Liver (tissue), 8 donors: ENCODE measurements at regions not wholly inside any gene's neighbourhood (a gene's known extent, or its start where the extent isn't known, plus 50 kb on each side); places are given as distances from the start of the nearest gene placed in this dataset.

Experiments used
- DNase-seq: peaks from one replicate; pipeline ENCODE4 v3.0.0-alpha.2; 2017; ENCODE audit warnings: low spot score
- H3K27ac ChIP-seq, 2 donors: one replicate each; pipeline ENCODE4 v1.7.0; 2013; ENCODE audit warnings: inconsistent platforms in 2 of 2, low read length in 2 of 2, control low read depth in 1 of 2, low read depth in 1 of 2, mild to moderate bottlenecking in 1 of 2
- H3K27me3 ChIP-seq, 4 donors: one replicate each; pipeline versions ENCODE4 v1.6.1 to v1.7.0; 2013; ENCODE audit warnings: low read length in 3 of 4, inconsistent platforms in 1 of 4, mild to moderate bottlenecking in 1 of 4, moderate library complexity in 1 of 4; ENCODE audit not compliant: control insufficient read depth in 4 of 4, insufficient read depth in 4 of 4
- H3K36me3 ChIP-seq, 4 donors: one replicate each; pipeline versions ENCODE4 v1.6.1 to v1.7.0; 2013; ENCODE audit warnings: low read length in 3 of 4, mild to moderate bottlenecking in 3 of 4, low read depth in 1 of 4, moderate library complexity in 1 of 4; ENCODE audit not compliant: control insufficient read depth in 4 of 4, insufficient read depth in 3 of 4
- H3K4me1 ChIP-seq, 4 donors: one replicate each; pipeline versions ENCODE4 v1.6.1 to v1.7.0; 2013; ENCODE audit warnings: low read length in 3 of 4, mild to moderate bottlenecking in 3 of 4, moderate library complexity in 1 of 4; ENCODE audit not compliant: control insufficient read depth in 4 of 4, insufficient read depth in 4 of 4
- H3K4me3 ChIP-seq, 3 donors: one replicate each; pipeline versions ENCODE4 v1.6.1 to v1.7.0; 2013; ENCODE audit warnings: low read length in 3 of 3, control low read depth in 1 of 3, low read depth in 1 of 3, mild to moderate bottlenecking in 1 of 3
- H3K9ac ChIP-seq, 2 donors: one replicate each; pipeline ENCODE4 v1.7.0; 2013; ENCODE audit warnings: low read length in 2 of 2, mild to moderate bottlenecking in 2 of 2, moderate library complexity in 2 of 2, control low read depth in 1 of 2, low read depth in 1 of 2
- H3K9me3 ChIP-seq, 4 donors: one replicate each; pipeline versions ENCODE4 v1.6.1 to v1.7.0; 2013; ENCODE audit warnings: low read length in 3 of 4; ENCODE audit not compliant: control insufficient read depth in 4 of 4
- CTCF ChIP-seq: fragments of 150-350 bp; IDR thresholded peaks from 2 replicates; pipeline ENCODE4 v1.5.1; 2017; ENCODE audit warnings: improper control_type of control experiment, low read depth, low read length; ENCODE audit not compliant: missing input control
- EGR1 ChIP-seq, 2 donors: IDR thresholded peaks; 2 replicates each; pipeline ENCODE4 v1.6.1; 2016 to 2018; ENCODE audit warnings: antibody characterized with exemption in 2 of 2, low read depth in 2 of 2
- FOXA1 ChIP-seq: IDR thresholded peaks from 2 replicates; pipeline ENCODE4 v1.6.1; 2016; ENCODE audit warnings: antibody characterized with exemption
- FOXA2 ChIP-seq: IDR thresholded peaks from 2 replicates; pipeline ENCODE4 v1.6.1; 2016; ENCODE audit warnings: antibody characterized with exemption
- GABPA ChIP-seq, 2 donors: IDR thresholded peaks in 1 of 2; conservative IDR thresholded peaks in 1 of 2; 2 replicates each; pipeline ENCODE4 v1.6.1; 2016; ENCODE audit warnings: antibody characterized with exemption in 2 of 2, mild to moderate bottlenecking in 1 of 2, moderate library complexity in 1 of 2
- HNF4A ChIP-seq, 2 donors: conservative IDR thresholded peaks; 2 replicates each; pipeline ENCODE4 v1.6.1; 2016; ENCODE audit warnings: antibody characterized with exemption in 2 of 2, mild to moderate bottlenecking in 2 of 2
- HNF4G ChIP-seq: IDR thresholded peaks from 2 replicates; pipeline ENCODE4 v1.6.1; 2016; ENCODE audit warnings: antibody characterized with exemption
- JUND ChIP-seq, 2 donors: IDR thresholded peaks; 2 replicates each; pipeline ENCODE4 v1.6.1; 2016; ENCODE audit warnings: antibody characterized with exemption in 2 of 2
- MAX ChIP-seq: IDR thresholded peaks from 2 replicates; pipeline ENCODE4 v1.6.1; 2016; ENCODE audit warnings: antibody characterized with exemption
- NR2F2 ChIP-seq: IDR thresholded peaks from 2 replicates; pipeline ENCODE4 v1.6.1; 2016; ENCODE audit warnings: antibody characterized with exemption
- RAD21 ChIP-seq, 2 donors: IDR thresholded peaks; 2 replicates each; pipeline ENCODE4 v1.6.1; 2016; ENCODE audit warnings: antibody characterized with exemption in 2 of 2, mild to moderate bottlenecking in 2 of 2
- REST ChIP-seq: IDR thresholded peaks from 2 replicates; pipeline ENCODE4 v1.6.1; 2016; ENCODE audit warnings: antibody characterized with exemption, mild to moderate bottlenecking
- RXRA ChIP-seq, 2 donors: IDR thresholded peaks; 2 replicates each; pipeline ENCODE4 v1.6.1; 2017 to 2018; ENCODE audit warnings: antibody characterized with exemption in 2 of 2, mild to moderate bottlenecking in 1 of 2
- SP1 ChIP-seq: IDR thresholded peaks from 2 replicates; pipeline ENCODE4 v1.6.1; 2018; ENCODE audit warnings: antibody characterized with exemption, mild to moderate bottlenecking
- TAF1 ChIP-seq: conservative IDR thresholded peaks from 2 replicates; pipeline ENCODE4 v1.6.1; 2016; ENCODE audit warnings: antibody characterized with exemption, mild to moderate bottlenecking
- ZBTB33 ChIP-seq: IDR thresholded peaks from 2 replicates; pipeline ENCODE4 v1.6.1; 2016; ENCODE audit warnings: antibody characterized with exemption
- WGBS: extraction: QIAGEN DNeasy Blood & Tissue Kit; methylation state at CpG from one replicate; pipeline ENCODE4 v1.1.7; 2013; 5-methylcytosine and 5-hydroxymethylcytosine counted together
- donor health status: healthy.
- donor health status: healthy.
- donor health status: healthy.
- donor health status: healthy.
- donor health status: healthy.

- WGBS: 88% methylated on average over 3 of the region's 3 CpGs
- Histone ChIP-seq H3K9ac (no peak overlapping the region), H3K4me3 (no peak overlapping the region), H3K27ac (no peak overlapping the region), H3K27me3 (no peaks in the 10 kb centered on the region), H3K4me1 (no peaks in the 10 kb centered on the region), H3K9me3 (peaks cover 0 to 2% (median 0%) of the 10 kb centered on the region in 4 donors), H3K36me3 (no peaks in the 10 kb centered on the region)
- TF ChIP-seq TAF1: no peak
- no peak for TF ChIP-seq REST
- no peak for TF ChIP-seq HNF4A (conservative IDR thresholded peaks at IDR 0.05)
- TF ChIP-seq GABPA (IDR thresholded peaks at IDR 0.05 in 1 of 2, conservative IDR thresholded peaks at IDR 0.05 in 1 of 2): no peak
- no peak for TF ChIP-seq FOXA1
- TF ChIP-seq JUND (IDR thresholded peaks at IDR 0.05): no peak
- no peak for TF ChIP-seq FOXA2
- TF ChIP-seq CTCF: no peak
- no peak for TF ChIP-seq MAX
- no peak for TF ChIP-seq RXRA (IDR thresholded peaks at IDR 0.05)
- no peak for TF ChIP-seq NR2F2
- no peak for TF ChIP-seq RAD21 (IDR thresholded peaks at IDR 0.05)
- no peak for TF ChIP-seq ZBTB33
- no peak for TF ChIP-seq EGR1 (IDR thresholded peaks at IDR 0.05; ENCODE audit: low read depth in 2 of 2)
- DNase-seq: no peak
Measured at GRCh38 chr4:145289403-145290076, 109.2 kb upstream of the OTUD4 start.

GRCh38 chr4:145287351-145287750 lies 107.0 kb upstream of the OTUD4 start:
- no peak overlapping the region for H3K9ac ChIP-seq
- WGBS: 81% methylated on average over 1 of the region's 1 CpG
- no peak for TF ChIP-seq MAX
- TF ChIP-seq RAD21 (IDR thresholded peaks at IDR 0.05): no peak
- no peak for TF ChIP-seq NR2F2
- no peak for TF ChIP-seq ZBTB33
- no peak for TF ChIP-seq SP1
- TF ChIP-seq REST: no peak
- no peak for TF ChIP-seq FOXA1
- TF ChIP-seq JUND (IDR thresholded peaks at IDR 0.05): no peak
- no peak for TF ChIP-seq FOXA2
- TF ChIP-seq HNF4G: no peak

More at GRCh38 chr4:145287351-145287750, 107.0 kb upstream of the OTUD4 start:
- DNase-seq: no peak
- Histone ChIP-seq H3K4me3 (no peak overlapping the region), H3K4me1 (no peaks in the 10 kb centered on the region), H3K27me3 (no peaks in the 10 kb centered on the region), H3K9me3 (peaks cover 0 to 2% (median 0%) of the 10 kb centered on the region in 4 donors), H3K36me3 (no peaks in the 10 kb centered on the region), H3K27ac (no peak overlapping the region)
